CD14-positive monocyte (primary cell): ENCODE measurements at regions not wholly inside any gene's neighbourhood (a gene's known extent, or its start where the extent isn't known, plus 50 kb on each side); places are given as distances from the start of the nearest gene placed in this dataset.

Experiments used
- DNase-seq, 3 donors: peaks; one replicate each; pipeline ENCODE4 v3.0.0-alpha.2; 2011 to 2022
- H2AFZ ChIP-seq: 2 replicates; pipeline ENCODE4 v1.6.0; 2012; ENCODE audit warnings: mild to moderate bottlenecking, low read depth, low read length, inconsistent platforms; ENCODE audit not compliant: insufficient read depth, poor library complexity, severe bottlenecking
- H3K27ac ChIP-seq, 2 donors: 1 replicate in 1 of 2; 2 replicates in 1 of 2; pipeline ENCODE4 v1.5.1; 2012 to 2013; ENCODE audit warnings: low read length in 2 of 2, control low read depth in 1 of 2, inconsistent platforms in 1 of 2, low read depth in 1 of 2, mild to moderate bottlenecking in 1 of 2
- H3K27me3 ChIP-seq, 2 donors: one replicate each; pipeline versions ENCODE4 v1.6.0 to v1.6.1; 2011 to 2013; ENCODE audit warnings: low read length in 2 of 2; ENCODE audit not compliant: control insufficient read depth in 2 of 2, insufficient read depth in 2 of 2
- H3K36me3 ChIP-seq, 2 donors: replicated peaks in 1 of 2; 1 replicate in 1 of 2; 2 replicates in 1 of 2; pipeline versions ENCODE4 v1.5.1 to v1.6.1; 2012 to 2013; ENCODE audit warnings: low read length in 2 of 2, control low read depth in 1 of 2, inconsistent platforms in 1 of 2, mild to moderate bottlenecking in 1 of 2; ENCODE audit not compliant: insufficient read depth in 2 of 2, control insufficient read depth in 1 of 2
- H3K4me1 ChIP-seq, 2 donors: 1 replicate in 1 of 2; 2 replicates in 1 of 2; pipeline versions ENCODE4 v1.5.1 to v1.6.1; 2012 to 2013; ENCODE audit warnings: low read length in 2 of 2, control low read depth in 1 of 2, inconsistent platforms in 1 of 2, mild to moderate bottlenecking in 1 of 2, moderate library complexity in 1 of 2; ENCODE audit not compliant: insufficient read depth in 2 of 2, control insufficient read depth in 1 of 2
- H3K4me2 ChIP-seq: replicated peaks from 2 replicates; pipeline ENCODE3; 2012; ENCODE audit warnings: low read length, moderate library complexity, mild to moderate bottlenecking; ENCODE audit not compliant: poor library complexity, severe bottlenecking; ENCODE audit errors: extremely low read depth
- H3K4me3 ChIP-seq, 3 experiments: fragments of 200-600 bp in 1 of 3; sonication (generic) in 1 of 3; replicated peaks in 1 of 3; 1 replicate in 2 of 3; 2 replicates in 1 of 3; pipeline ENCODE4 v1.5.1; 2011 to 2013; ENCODE audit warnings: low read length in 3 of 3, mild to moderate bottlenecking in 3 of 3, control low read depth in 2 of 3, low read depth in 2 of 3, inconsistent platforms in 1 of 3, moderate library complexity in 1 of 3
- H3K79me2 ChIP-seq: 2 replicates; pipeline ENCODE4 v1.6.0; 2012; ENCODE audit warnings: mild to moderate bottlenecking, control low read depth, inconsistent platforms, low read length, moderate library complexity; ENCODE audit not compliant: insufficient read depth
- H3K9ac ChIP-seq: 2 replicates; pipeline ENCODE4 v1.6.0; 2017; ENCODE audit warnings: low read length, mild to moderate bottlenecking; ENCODE audit not compliant: insufficient read depth, poor library complexity, severe bottlenecking
- H3K9me3 ChIP-seq, 2 donors: replicated peaks in 1 of 2; 1 replicate in 1 of 2; 2 replicates in 1 of 2; pipeline versions ENCODE4 v1.5.1 to v1.6.1; 2012 to 2013; ENCODE audit warnings: low read length in 2 of 2, control low read depth in 1 of 2; ENCODE audit not compliant: control insufficient read depth in 1 of 2, insufficient read depth in 1 of 2
- H4K20me1 ChIP-seq: 2 replicates; pipeline ENCODE4 v1.6.0; 2012; ENCODE audit warnings: mild to moderate bottlenecking, low read length, control low read depth, moderate library complexity; ENCODE audit not compliant: insufficient read depth
- H3K27ac Mint-ChIP-seq, 7 donors: one replicate each; pipeline ENCODE4 v1.8.0; 2020; ENCODE audit warnings: mild to moderate bottlenecking in 7 of 7, mixed read lengths in 7 of 7, moderate library complexity in 6 of 7, inconsistent platforms in 2 of 7
- H3K27me3 Mint-ChIP-seq, 3 donors: one replicate each; pipeline ENCODE4 v1.8.0; 2021 to 2022; ENCODE audit warnings: low read depth in 3 of 3, mild to moderate bottlenecking in 3 of 3, mixed read lengths in 3 of 3, moderate library complexity in 3 of 3, inconsistent platforms in 1 of 3
- H3K36me3 Mint-ChIP-seq, 2 donors: one replicate each; pipeline ENCODE4 v1.8.0; 2020; ENCODE audit warnings: mixed read lengths in 2 of 2, inconsistent platforms in 1 of 2, mild to moderate bottlenecking in 1 of 2
- H3K4me1 Mint-ChIP-seq: one replicate; pipeline ENCODE4 v1.8.0; 2020; ENCODE audit warnings: mild to moderate bottlenecking, mixed read lengths
- H3K4me3 Mint-ChIP-seq, 2 donors: one replicate each; pipeline ENCODE4 v1.8.0; 2020; ENCODE audit warnings: mild to moderate bottlenecking in 2 of 2, mixed read lengths in 2 of 2, moderate library complexity in 1 of 2
- H3K9me3 Mint-ChIP-seq, 7 donors: one replicate each; pipeline ENCODE4 v1.8.0; 2020 to 2022; ENCODE audit warnings: mixed read lengths in 7 of 7, mild to moderate bottlenecking in 6 of 7, moderate library complexity in 6 of 7, inconsistent platforms in 2 of 7
- CTCF ChIP-seq: fragments of 200-600 bp; IDR thresholded peaks from one replicate; pipeline ENCODE4 v1.8.0; 2022; ENCODE audit warnings: antibody characterized with exemption, mild to moderate bottlenecking
- WGBS: methylation state at CpG from one replicate; pipeline ENCODE4 v1.1.5; 2013; ENCODE audit warnings: missing lambda C conversion rate; ENCODE audit not compliant: insufficient coverage; 5-methylcytosine and 5-hydroxymethylcytosine counted together
- intact Hi-C, 2 donors: fragments of 100-400 bp; cut with micrococcal nuclease; formaldehyde crosslinking; loops; one replicate each; pipeline versions ENCODE4 v1.15.0 to v1.15.1; 2023

- no peaks in the 10 kb centered on the region for H3K27me3 ChIP-seq
- TF ChIP-seq CTCF: no peak
- H3K4me2 ChIP-seq: no peak overlapping the region
- no peak overlapping the region for H3K4me3 ChIP-seq
- intact Hi-C loops: no loop called here
- H3K9ac ChIP-seq: no peak overlapping the region
- Mint-ChIP-seq H3K36me3 (no peaks in the 10 kb centered on the region), H3K9me3 (peaks cover 3 to 18% (median 9%) of the 10 kb centered on the region in 7 donors), H3K27me3 (peaks cover 0 to 2% (median 0%) of the 10 kb centered on the region in 3 donors), H3K4me1 (no peaks in the 10 kb centered on the region), H3K4me3 (no peak overlapping the region), H3K27ac (no peak overlapping the region)
- H4K20me1 ChIP-seq: no peaks in the 10 kb centered on the region
- no peak overlapping the region for H3K27ac ChIP-seq
- H3K36me3 ChIP-seq: no peaks in the 10 kb centered on the region
- H3K79me2 ChIP-seq: no peaks in the 10 kb centered on the region
- 91% methylated on average over 1 of the region's 2 CpGs for WGBS
- no peaks in the 10 kb centered on the region for H3K4me1 ChIP-seq
- H3K9me3 ChIP-seq: peaks cover 7 to 10% of the 10 kb centered on the region in 2 donors
- DNase-seq: no peak
- H2AFZ ChIP-seq: no peak overlapping the region
Measured at GRCh38 chr12:126837697-126838096, 1429.3 kb upstream of the TMEM132C start.

- H3K36me3 Mint-ChIP-seq: no peaks in the 10 kb centered on the region
Measured at GRCh38 chr12:126843915-126844669, 1422.9 kb upstream of the TMEM132C start.

More at GRCh38 chr12:126843915-126844669, 1422.9 kb upstream of the TMEM132C start:
- no peak for TF ChIP-seq CTCF
- H3K4me1 ChIP-seq: no peaks in the 10 kb centered on the region
- no peak overlapping the region for H3K4me2 ChIP-seq
- H3K9me3 ChIP-seq: no peaks in the 10 kb centered on the region
- Mint-ChIP-seq H3K9me3 (peaks cover 0 to 8% (median 4%) of the 10 kb centered on the region in 7 donors), H3K27me3 (peaks cover 0 to 2% (median 0%) of the 10 kb centered on the region in 3 donors), H3K4me1 (no peaks in the 10 kb centered on the region), H3K4me3 (no peak overlapping the region), H3K27ac (no peak overlapping the region)
- no peak overlapping the region for H2AFZ ChIP-seq
- no peaks in the 10 kb centered on the region for H4K20me1 ChIP-seq
- H3K36me3 ChIP-seq: no peaks in the 10 kb centered on the region
- DNase-seq: no peak
- no peak overlapping the region for H3K27ac ChIP-seq
- H3K9ac ChIP-seq: no peak overlapping the region
- no peak overlapping the region for H3K4me3 ChIP-seq
- 89% methylated on average over 7 of the region's 9 CpGs for WGBS
- intact Hi-C loops: no loop called here
- H3K79me2 ChIP-seq: no peaks in the 10 kb centered on the region
- no peaks in the 10 kb centered on the region for H3K27me3 ChIP-seq
